Mesodermal cell (in vitro differentiated cells): ENCODE measurements at regions not wholly inside any gene's neighbourhood (a gene's known extent, or its start where the extent isn't known, plus 50 kb on each side); places are given as distances from the start of the nearest gene placed in this dataset.

ENCODE experiments used
- H3K27ac ChIP-seq: 2 replicates; pipeline ENCODE4 v1.7.0; 2013; ENCODE audit warnings: mild to moderate bottlenecking, low read depth, low read length, moderate library complexity; ENCODE audit not compliant: severe bottlenecking
- H3K36me3 ChIP-seq: 2 replicates; pipeline ENCODE4 v1.7.1; 2013; ENCODE audit warnings: mild to moderate bottlenecking, low read length, moderate library complexity; ENCODE audit not compliant: control insufficient read depth, insufficient read depth
- H3K4me1 ChIP-seq: one replicate; pipeline ENCODE4 v1.7.1; 2013; ENCODE audit warnings: mild to moderate bottlenecking, low read length; ENCODE audit not compliant: insufficient read depth, control insufficient read depth, poor library complexity, severe bottlenecking
- H3K4me3 ChIP-seq: 2 replicates; pipeline ENCODE4 v1.7.0; 2013; ENCODE audit warnings: low read length, control low read depth, mild to moderate bottlenecking; ENCODE audit not compliant: insufficient read depth, poor library complexity, severe bottlenecking; ENCODE audit errors: extremely low read depth
- H3K9me3 ChIP-seq: 2 replicates; pipeline ENCODE4 v1.7.1; 2013; ENCODE audit warnings: mild to moderate bottlenecking, low read length, moderate library complexity; ENCODE audit not compliant: control insufficient read depth
- WGBS, 2 experiments: methylation state at CpG; one replicate each; pipeline ENCODE4 v1.1.5; 2013; ENCODE audit warnings: missing lambda C conversion rate in 2 of 2; ENCODE audit not compliant: insufficient coverage in 2 of 2; 5-methylcytosine and 5-hydroxymethylcytosine counted together

GRCh38 chr3:59607656-59608055, 557.8 kb upstream of the CFAP20DC start:
- no CpG with 5 or more reads among the region's 1 CpG for WGBS, 2 experiments

GRCh38 chr3:59606638-59607266, 556.9 kb upstream of the CFAP20DC start:
- 69 to 90% methylated on average over 2 to 3 of the region's 4 CpGs for WGBS, 2 experiments
- Histone ChIP-seq H3K9me3 (no peaks in the 10 kb centered on the region), H3K27ac (no peak overlapping the region), H3K36me3 (no peaks in the 10 kb centered on the region), H3K4me3 (no peak overlapping the region), H3K4me1 (no peaks in the 10 kb centered on the region)

More at GRCh38 chr3:59607656-59608055, 557.8 kb upstream of the CFAP20DC start:
- Histone ChIP-seq H3K9me3 (no peaks in the 10 kb centered on the region), H3K4me3 (no peak overlapping the region), H3K36me3 (no peaks in the 10 kb centered on the region), H3K4me1 (no peaks in the 10 kb centered on the region), H3K27ac (no peak overlapping the region)

- Histone ChIP-seq H3K4me1 (no peaks in the 10 kb centered on the region), H3K36me3 (no peaks in the 10 kb centered on the region), H3K4me3 (no peak overlapping the region), H3K9me3 (no peaks in the 10 kb centered on the region), H3K27ac (no peak overlapping the region)
- WGBS, 2 experiments, result 82 to 95% methylated on average over 3 of the region's 5 CpGs
Observed at GRCh38 chr3:59605944-59606534, 556.2 kb upstream of the CFAP20DC start.

GRCh38 chr3:59605318-59605717, 555.5 kb upstream of the CFAP20DC start:
- Histone ChIP-seq H3K36me3 (no peaks in the 10 kb centered on the region), H3K9me3 (no peaks in the 10 kb centered on the region), H3K27ac (no peak overlapping the region), H3K4me1 (no peaks in the 10 kb centered on the region), H3K4me3 (no peak overlapping the region)
- WGBS, 2 experiments, result 86 to 100% methylated on average over 1 of the region's 1 CpG

GRCh38 chr3:59601486-59601885, 551.7 kb upstream of the CFAP20DC start:
- Histone ChIP-seq H3K27ac (no peak overlapping the region), H3K36me3 (no peaks in the 10 kb centered on the region), H3K4me1 (no peaks in the 10 kb centered on the region), H3K9me3 (no peaks in the 10 kb centered on the region), H3K4me3 (no peak overlapping the region)
- WGBS, 2 experiments, result no CpG with 5 or more reads among the region's 1 CpG

- H3K9me3 ChIP-seq, result peaks cover 2% of the 10 kb centered on the region
- H3K27ac ChIP-seq, result no peak overlapping the region
- H3K4me3 ChIP-seq, result no peak overlapping the region
- H3K36me3 ChIP-seq, result no peaks in the 10 kb centered on the region
- 80 to 100% methylated on average over 1 to 2 of the region's 2 CpGs for WGBS, 2 experiments
- H3K4me1 ChIP-seq, result no peaks in the 10 kb centered on the region
Observed at GRCh38 chr3:59600631-59601030, 550.8 kb upstream of the CFAP20DC start.

- no peak overlapping the region for H3K27ac ChIP-seq
- H3K4me1 ChIP-seq, result no peaks in the 10 kb centered on the region
- WGBS, 2 experiments, result 89% methylated on average over 1 of the region's 1 CpG; no CpG with 5 or more reads in 1 of the 2 experiments
- no peaks in the 10 kb centered on the region for H3K36me3 ChIP-seq
- H3K4me3 ChIP-seq, result no peak overlapping the region
- peaks cover 7% of the 10 kb centered on the region for H3K9me3 ChIP-seq
Observed at GRCh38 chr3:59596741-59597140, 546.9 kb upstream of the CFAP20DC start.

- H3K36me3 ChIP-seq, result no peaks in the 10 kb centered on the region
- no peak overlapping the region for H3K4me3 ChIP-seq
- H3K4me1 ChIP-seq, result no peaks in the 10 kb centered on the region
- H3K9me3 ChIP-seq, result peaks cover 7% of the 10 kb centered on the region
- no peak overlapping the region for H3K27ac ChIP-seq
Observed at GRCh38 chr3:59595830-59596229, 546.0 kb upstream of the CFAP20DC start.

- Histone ChIP-seq H3K9me3 (peaks cover 7% of the 10 kb centered on the region), H3K27ac (no peak overlapping the region), H3K4me1 (no peaks in the 10 kb centered on the region), H3K4me3 (no peak overlapping the region), H3K36me3 (no peaks in the 10 kb centered on the region)
Observed at GRCh38 chr3:59593380-59593779, 543.6 kb upstream of the CFAP20DC start.

- H3K27ac ChIP-seq, result no peak overlapping the region
- no peaks in the 10 kb centered on the region for H3K36me3 ChIP-seq
- no peaks in the 10 kb centered on the region for H3K4me1 ChIP-seq
- 100% methylated on average over 1 of the region's 2 CpGs; no CpG with 5 or more reads in 1 of the 2 experiments for WGBS, 2 experiments
- peaks cover 8% of the 10 kb centered on the region for H3K9me3 ChIP-seq
- H3K4me3 ChIP-seq, result no peak overlapping the region
Observed at GRCh38 chr3:59580996-59581395, 531.2 kb upstream of the CFAP20DC start.

- 100% methylated on average over 2 of the region's 3 CpGs; no CpG with 5 or more reads in 1 of the 2 experiments for WGBS, 2 experiments
- no peaks in the 10 kb centered on the region for H3K36me3 ChIP-seq
- H3K27ac ChIP-seq, result no peak overlapping the region
- H3K4me3 ChIP-seq, result no peak overlapping the region
- peaks cover 4% of the 10 kb centered on the region for H3K9me3 ChIP-seq
- no peaks in the 10 kb centered on the region for H3K4me1 ChIP-seq
Observed at GRCh38 chr3:59580499-59580898, 530.7 kb upstream of the CFAP20DC start.
